Tibial artery (tissue), 4 donors: ENCODE measurements at regions not wholly inside any gene's neighbourhood (a gene's known extent, or its start where the extent isn't known, plus 50 kb on each side); places are given as distances from the start of the nearest gene placed in this dataset.

ENCODE experiments used
- DNase-seq, 2 donors: peaks; one replicate each; pipeline ENCODE4 v3.0.0-alpha.2; 2019
- H3K27ac ChIP-seq, 2 donors: fragments of 200-600 bp; sonication (generic) in 1 of 2; 1 replicate in 1 of 2; 2 replicates in 1 of 2; pipeline ENCODE4 v1.5.1; 2018 to 2019; ENCODE audit warnings: mild to moderate bottlenecking in 1 of 2
- H3K27me3 ChIP-seq, 2 donors: fragments of 200-600 bp; sonication (generic) in 1 of 2; one replicate each; pipeline versions ENCODE4 v1.5.1 to v1.6.0; 2016 to 2019
- H3K36me3 ChIP-seq, 3 donors: fragments of 200-600 bp; sonication (generic) in 2 of 3; one replicate each; pipeline ENCODE4 v1.5.1; 2016 to 2019; ENCODE audit warnings: mild to moderate bottlenecking in 2 of 3
- H3K4me1 ChIP-seq, 4 donors: fragments of 200-600 bp; sonication (generic) in 2 of 4; 1 replicate in 3 of 4; 2 replicates in 1 of 4; pipeline ENCODE4 v1.5.1; 2016 to 2019
- H3K4me3 ChIP-seq, 2 donors: fragments of 200-600 bp; sonication (generic) in 1 of 2; 1 replicate in 1 of 2; 2 replicates in 1 of 2; pipeline ENCODE4 v1.5.1; 2018 to 2019; ENCODE audit warnings: mild to moderate bottlenecking in 2 of 2
- H3K9me3 ChIP-seq, 3 donors: fragments of 200-600 bp; sonication (generic) in 1 of 3; one replicate each; pipeline ENCODE4 v1.5.1; 2016 to 2019
- CTCF ChIP-seq, 2 experiments: fragments of 200-600 bp in 1 of 2; fragments of 450-650 bp in 1 of 2; IDR thresholded peaks; one replicate each; pipeline ENCODE4 v1.5.1; 2017 to 2019; ENCODE audit warnings: antibody characterized with exemption in 2 of 2, mild to moderate bottlenecking in 1 of 2, moderate library complexity in 1 of 2
- intact Hi-C: fragments of 100-400 bp; cut with DNase I; formaldehyde crosslinking; loops from one replicate; pipeline ENCODE4 v1.15.0; 2023; ENCODE audit warnings: low total_unique reads

- no peaks in the 10 kb centered on the region for H3K9me3 ChIP-seq
- no peaks in the 10 kb centered on the region for H3K4me1 ChIP-seq
- no peak for TF ChIP-seq CTCF (IDR thresholded peaks at IDR 0.05)
- no peak overlapping the region for H3K27ac ChIP-seq
- H3K36me3 ChIP-seq = no peaks in the 10 kb centered on the region
- H3K4me3 ChIP-seq = no peak overlapping the region
- intact Hi-C loops = no loop called here
- no peaks in the 10 kb centered on the region for H3K27me3 ChIP-seq
- DNase-seq = no peak
These were observed 102.5 kb upstream of the PARP11 start for GRCh38 chr12:3975652-3976051.

GRCh38 chr12:3974883-3975282, 101.7 kb upstream of the PARP11 start:
- H3K27me3 ChIP-seq = no peaks in the 10 kb centered on the region
- H3K27ac ChIP-seq = no peak overlapping the region
- TF ChIP-seq CTCF (IDR thresholded peaks at IDR 0.05) = no peak
- DNase-seq = no peak
- intact Hi-C loops = no loop called here
- H3K36me3 ChIP-seq = no peaks in the 10 kb centered on the region
- no peaks in the 10 kb centered on the region for H3K9me3 ChIP-seq
- no peaks in the 10 kb centered on the region for H3K4me1 ChIP-seq
- no peak overlapping the region for H3K4me3 ChIP-seq

GRCh38 chr12:3973973-3974644, 100.9 kb upstream of the PARP11 start:
- Histone ChIP-seq H3K27me3 (no peaks in the 10 kb centered on the region), H3K4me1 (no peaks in the 10 kb centered on the region), H3K36me3 (no peaks in the 10 kb centered on the region), H3K9me3 (no peaks in the 10 kb centered on the region), H3K27ac (no peak overlapping the region), H3K4me3 (no peak overlapping the region)
- intact Hi-C loops = no loop called here
- DNase-seq = no peak
- TF ChIP-seq CTCF (IDR thresholded peaks at IDR 0.05) = no peak

GRCh38 chr12:3973269-3973884, 100.2 kb upstream of the PARP11 start:
- no peaks in the 10 kb centered on the region for H3K4me1 ChIP-seq
- no peak for DNase-seq
- H3K36me3 ChIP-seq = no peaks in the 10 kb centered on the region
- H3K9me3 ChIP-seq = no peaks in the 10 kb centered on the region
- no peak for TF ChIP-seq CTCF (IDR thresholded peaks at IDR 0.05)
- H3K27ac ChIP-seq = no peak overlapping the region
- intact Hi-C loops = no loop called here
- no peak overlapping the region for H3K4me3 ChIP-seq
- no peaks in the 10 kb centered on the region for H3K27me3 ChIP-seq

- no peak for TF ChIP-seq CTCF (IDR thresholded peaks at IDR 0.05)
- H3K27ac ChIP-seq = no peak overlapping the region
- H3K9me3 ChIP-seq = no peaks in the 10 kb centered on the region
- no peak overlapping the region for H3K4me3 ChIP-seq
- DNase-seq = no peak
- no peaks in the 10 kb centered on the region for H3K4me1 ChIP-seq
- no peaks in the 10 kb centered on the region for H3K36me3 ChIP-seq
- H3K27me3 ChIP-seq = peaks cover 0 to 6% of the 10 kb centered on the region in 2 donors
- intact Hi-C loops = no loop called here
These were observed 99.4 kb upstream of the PARP11 start for GRCh38 chr12:3972576-3972975.
